Fibroblast of skin of right quadriceps (primary cell): ENCODE measurements at regions not wholly inside any gene's neighbourhood (a gene's known extent, or its start where the extent isn't known, plus 50 kb on each side); places are given as distances from the start of the nearest gene placed in this dataset.
A peak's percentile ranks its signal among the peaks of the same experiment; 100 is the strongest.

Experiments
- DNase-seq: peaks from one replicate; pipeline ENCODE4 v3.0.0-alpha.2; 2013

DNA sequence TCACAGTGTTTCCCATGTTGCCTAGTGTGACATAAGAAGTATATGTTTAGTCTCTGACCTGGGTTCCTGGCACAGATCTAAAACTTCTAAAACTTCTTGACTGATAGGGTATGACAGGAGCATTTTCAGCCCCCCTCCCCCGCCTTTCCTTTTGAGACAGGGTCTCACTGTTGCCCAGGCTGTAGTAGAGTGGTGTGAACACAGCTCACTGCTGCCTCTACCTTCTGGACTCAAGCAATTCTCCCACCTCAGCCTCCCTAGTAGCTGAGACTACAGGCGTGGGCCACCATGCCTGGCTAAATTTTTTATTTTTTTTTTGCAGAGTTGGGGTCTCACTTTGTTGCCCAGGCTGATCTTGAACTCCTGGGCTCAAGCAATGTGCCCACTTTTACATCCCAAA, 421.1 kb upstream of the RGS6 start:
- DNase-seq: no peak

DNA sequence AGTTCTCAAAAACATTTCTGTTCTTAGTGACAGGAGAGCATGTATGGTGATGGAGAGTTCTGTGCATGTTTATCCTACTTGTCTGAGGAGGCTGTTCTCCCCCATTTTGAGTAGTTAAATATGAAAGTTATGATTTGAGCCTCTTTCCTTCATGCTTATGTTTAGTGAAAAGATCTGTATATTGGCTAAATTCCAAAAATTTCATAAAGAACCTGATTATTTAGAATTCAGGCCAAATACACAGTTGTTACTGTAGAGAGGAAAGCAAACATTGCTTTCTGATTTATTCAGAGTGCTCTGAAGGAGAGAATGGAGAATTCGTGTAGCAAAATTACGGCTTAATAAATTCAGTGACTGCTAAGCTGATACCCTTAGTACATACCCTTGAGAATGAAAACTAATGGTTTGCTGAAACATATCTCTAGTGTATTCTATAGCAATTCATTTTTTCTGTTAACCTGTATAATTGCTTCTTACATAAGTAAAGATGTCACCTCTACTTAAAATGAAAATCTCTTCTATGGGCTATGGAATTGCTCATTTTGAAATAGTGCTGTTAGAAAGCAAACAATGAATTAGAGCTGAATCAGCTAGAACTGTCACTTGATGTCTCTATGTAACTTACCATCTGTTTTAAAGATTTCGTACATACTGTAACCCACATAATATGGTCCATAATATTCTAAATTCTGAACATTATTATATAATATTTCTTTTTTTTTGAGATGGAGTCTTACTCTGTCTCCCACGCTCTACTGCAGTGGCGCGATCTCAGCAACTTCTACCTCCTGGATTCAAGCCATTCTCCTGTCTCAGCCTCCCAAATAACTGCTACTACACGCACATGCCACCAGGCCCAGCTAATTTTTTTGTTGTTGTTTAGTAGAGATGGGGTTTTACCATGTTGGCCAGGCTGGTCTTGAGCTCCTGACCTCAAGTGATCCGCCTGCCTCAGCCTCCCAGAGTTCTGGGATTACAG, 417.0 kb upstream of the RGS6 start:
- DNase-seq: no peak

DNA sequence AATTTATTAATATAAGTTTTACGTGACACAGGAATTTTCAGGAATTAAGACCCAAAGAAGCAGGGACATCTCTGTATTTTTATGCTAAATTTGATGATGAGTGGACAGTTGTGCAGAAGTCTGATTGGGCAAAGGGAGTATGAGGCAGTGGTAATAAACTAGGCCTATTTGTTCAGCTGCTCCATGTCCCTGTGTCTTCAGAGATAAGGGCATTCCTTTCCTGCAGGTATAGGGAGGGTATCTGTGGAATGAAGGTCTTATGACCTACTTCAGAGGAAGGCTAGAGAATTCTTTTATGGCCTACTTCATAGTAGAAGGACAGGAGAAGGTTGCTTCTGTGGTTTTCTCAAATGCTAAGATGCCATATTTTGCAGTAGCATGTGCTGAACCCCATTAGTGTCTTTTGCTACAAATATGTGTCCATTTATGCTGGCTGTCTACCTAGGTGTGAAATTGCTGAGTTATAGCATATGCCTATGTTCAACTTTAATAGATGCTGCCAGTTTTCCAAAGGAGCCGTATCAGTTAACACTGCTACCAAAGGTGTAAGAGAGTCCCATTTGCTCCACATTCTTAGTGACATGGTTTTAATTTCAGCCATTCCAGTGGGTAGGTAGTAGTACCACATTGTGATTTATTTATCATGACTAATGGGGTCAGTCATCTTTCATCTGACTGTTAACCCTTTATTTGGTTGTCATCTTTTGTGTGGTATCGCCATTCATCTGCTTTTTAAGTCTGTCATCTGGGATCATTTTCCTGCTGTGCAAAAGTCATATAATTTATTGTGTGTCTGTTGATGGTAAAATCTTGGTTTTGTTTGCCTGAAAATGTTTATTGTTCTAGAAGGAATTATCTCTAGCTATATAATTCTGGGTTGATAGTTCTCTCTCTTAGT, 410.7 kb upstream of the RGS6 start:
- peak; percentile 47 for DNase-seq

DNA sequence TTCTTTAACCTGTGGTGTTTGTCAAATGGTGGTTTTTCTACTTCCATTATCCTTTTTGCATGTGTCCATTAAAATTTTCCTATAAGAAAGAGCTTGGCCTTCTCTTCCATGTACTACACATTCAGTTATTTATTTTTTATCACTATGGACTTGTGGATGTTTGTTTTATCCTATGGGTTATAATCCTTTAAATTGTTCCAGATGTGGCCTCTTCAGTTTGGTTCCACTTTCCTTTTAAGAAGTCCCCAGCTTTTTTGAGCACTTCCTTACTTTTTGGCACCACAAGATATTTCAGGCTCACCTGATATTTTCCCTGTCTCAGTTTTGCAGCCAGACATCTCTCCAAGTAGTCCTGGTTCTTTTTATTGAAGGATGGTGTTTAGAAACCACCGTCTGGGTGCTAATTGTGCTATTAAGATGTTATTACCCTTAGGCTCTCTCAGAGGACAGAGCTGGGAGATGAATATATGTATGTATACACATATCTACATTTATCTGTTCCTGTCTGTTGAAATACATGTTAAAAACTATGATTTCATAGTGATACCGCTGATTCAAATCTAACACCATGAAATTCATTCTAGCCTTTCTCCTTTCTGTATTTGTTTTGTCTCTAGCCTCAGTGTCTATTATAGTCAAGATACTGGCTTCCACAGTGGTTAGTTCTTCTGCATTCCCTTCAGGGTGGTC, 408.5 kb upstream of the RGS6 start:
- DNase-seq: peak; percentile 37

DNA sequence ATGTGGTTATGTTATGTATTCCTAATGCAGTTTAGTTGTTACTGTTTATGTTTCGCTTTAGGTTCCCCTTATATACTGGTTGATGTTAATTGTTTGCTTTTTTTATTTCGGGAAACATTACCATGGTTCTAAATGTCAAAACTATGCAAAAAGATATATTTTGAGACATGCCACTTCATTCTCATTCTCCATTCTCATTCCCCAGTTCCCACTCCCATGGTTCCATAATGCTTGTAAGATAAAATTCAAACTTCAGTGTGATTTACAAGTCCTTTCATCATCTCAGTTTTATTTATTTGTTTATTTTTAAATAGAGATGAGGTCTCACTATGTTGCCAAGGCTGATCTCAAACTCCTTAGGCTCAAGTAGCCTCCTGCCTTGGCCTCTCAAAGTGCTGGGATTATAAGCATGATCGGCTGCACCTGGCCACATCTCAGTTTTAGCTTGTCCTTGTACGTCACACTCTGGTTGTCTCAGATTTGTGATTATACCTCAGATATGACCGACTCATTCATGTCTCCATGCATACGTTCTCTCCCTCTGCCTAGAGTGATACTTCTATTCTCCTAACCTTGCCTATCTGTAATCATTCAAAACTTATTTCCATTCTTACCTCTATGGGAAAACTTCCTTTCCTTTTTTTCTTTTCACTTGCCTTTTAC, 407.8 kb upstream of the RGS6 start:
- DNase-seq: no peak

DNA sequence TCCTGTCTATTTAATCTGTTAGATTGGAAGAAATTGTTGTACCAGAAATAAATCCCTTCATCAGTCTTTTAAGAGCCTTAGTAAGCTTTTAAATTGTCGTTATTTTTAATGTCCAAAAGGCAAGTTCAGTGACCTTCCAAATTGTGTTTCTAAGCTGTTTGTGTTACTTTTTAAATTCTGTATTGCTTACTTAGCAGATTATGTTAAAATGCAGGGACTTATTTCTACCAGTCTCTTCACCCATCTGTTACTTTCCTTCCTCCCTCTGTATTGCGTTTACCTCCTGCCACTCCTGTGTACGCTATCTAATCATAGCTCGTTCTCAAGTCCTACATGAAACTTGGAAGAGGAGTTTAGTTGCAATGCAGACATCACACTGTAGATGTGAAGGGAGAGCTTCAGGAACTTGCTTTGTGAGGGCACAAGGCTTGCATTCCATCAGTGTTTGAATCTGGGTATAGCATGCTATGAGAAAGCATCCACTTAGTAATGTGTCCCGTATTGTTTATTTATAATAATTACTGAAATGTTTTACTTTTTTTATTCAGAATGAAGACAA, 406.5 kb upstream of the RGS6 start:
- DNase-seq: no peak

DNA sequence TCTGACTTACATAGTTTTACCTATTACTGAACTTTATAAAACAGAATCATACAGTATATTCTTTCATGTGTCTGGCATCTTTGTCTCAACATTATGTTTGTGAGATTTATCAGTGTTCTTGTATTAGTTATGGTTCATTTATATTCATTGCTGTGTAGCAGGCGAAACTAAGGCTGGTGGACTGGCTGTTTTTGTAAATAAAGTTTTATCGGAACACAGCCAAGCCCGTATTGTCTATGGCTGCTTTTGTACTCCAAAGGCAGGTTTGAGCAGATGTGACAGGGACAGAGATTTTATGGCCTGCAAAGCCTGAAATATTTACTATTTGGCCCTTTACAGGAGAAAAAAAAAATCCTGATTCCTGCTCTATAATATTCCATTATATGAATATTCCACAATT, 405.8 kb upstream of the RGS6 start:
- no peak for DNase-seq

DNA sequence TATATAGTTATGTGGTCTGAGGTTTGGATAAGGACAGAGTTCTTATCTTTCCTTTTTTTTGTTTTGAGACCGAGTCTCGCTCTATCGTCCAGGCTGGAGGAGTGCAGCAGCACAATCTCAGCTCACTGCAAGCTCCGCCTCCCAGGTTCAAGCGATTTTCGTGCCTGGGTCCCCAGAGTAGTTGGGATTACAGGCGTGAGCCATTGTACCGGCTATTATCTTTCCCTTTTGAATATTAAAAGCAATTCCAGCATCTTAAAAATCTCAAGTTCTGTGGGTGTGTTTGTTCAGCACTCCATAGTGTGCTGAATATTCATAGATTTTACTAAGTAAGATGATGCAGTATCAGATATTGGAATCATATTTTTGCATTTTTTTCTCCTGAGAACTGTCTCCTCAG, 404.4 kb upstream of the RGS6 start:
- no peak for DNase-seq

DNA sequence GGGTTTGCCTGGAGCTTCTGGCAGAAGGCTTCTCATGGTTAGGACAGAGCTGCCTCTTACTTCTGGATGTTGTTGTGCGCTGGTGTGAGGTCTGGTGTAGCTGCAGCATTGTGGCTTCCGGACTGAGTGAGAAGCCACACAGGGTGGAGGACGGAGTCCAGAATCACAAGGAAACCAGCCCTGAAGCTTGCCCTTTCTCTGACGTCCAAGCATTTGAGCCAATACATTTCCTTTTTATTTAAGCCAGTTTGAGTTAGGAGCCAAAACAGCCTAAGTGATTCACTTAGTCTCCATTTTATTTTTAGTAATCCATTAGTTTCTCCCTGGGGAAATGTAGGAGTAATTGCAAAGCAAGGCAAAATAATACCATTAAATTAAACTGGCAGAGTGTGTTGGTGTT, 402.4 kb upstream of the RGS6 start:
- peak; percentile 50 for DNase-seq

DNA sequence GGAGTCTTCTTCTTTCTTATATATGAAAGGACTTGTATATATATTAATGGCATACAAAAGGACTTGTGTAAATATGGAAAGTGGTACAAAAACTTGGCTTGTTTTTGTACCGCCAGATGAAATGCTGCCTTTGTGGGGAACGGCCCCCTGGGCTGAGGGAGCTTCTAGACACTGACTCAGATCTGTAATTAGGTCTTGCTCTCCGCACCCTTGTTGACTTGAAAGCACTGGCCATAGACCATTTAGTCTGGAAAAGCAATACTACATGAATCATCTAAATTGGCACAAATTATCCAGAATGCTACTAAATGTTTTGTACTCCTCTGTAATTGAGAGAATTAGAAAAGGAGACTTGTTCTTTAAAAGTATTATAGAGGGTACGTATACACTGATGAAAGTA, 399.9 kb upstream of the RGS6 start:
- DNase-seq: peak; percentile 31

DNA sequence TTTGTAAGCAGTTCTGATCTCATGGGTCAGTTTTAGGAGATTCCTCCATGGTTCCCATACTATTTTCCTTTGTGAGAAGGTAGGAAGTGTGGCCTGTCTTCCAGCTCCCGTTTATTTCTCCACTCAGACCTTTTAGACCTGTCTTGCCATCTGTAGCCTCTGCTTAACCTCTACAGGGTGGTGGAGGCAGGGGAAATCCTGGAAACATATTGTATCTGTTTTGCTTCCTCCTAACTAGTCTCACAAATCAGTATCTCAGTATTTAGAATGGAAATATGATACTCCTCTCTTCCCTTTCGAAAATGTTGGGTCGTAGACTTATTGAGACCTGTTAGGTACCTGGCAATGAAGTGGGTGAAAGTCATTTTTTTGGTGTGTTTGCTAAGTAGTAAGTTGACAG, 399.4 kb upstream of the RGS6 start:
- DNase-seq: no peak

DNA sequence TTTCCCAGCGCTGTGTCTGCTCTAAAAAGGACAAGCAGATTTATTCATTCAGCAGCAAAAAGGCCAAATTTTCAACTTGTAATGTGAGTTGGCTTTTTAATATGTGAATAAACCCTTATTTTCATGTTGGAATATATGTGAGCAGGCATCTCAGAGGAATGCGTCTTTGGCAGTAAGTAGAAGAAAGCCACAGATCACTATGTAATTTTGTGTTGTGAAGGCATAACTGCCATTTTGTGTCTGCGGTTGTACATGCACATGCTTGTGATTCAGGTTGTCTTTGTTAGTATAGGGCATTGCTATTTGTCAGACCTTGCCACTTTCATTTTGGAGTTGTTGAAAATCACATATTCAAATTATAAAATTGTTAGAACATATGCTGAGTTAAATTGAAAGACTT, 398.8 kb upstream of the RGS6 start:
- peak; percentile 39 for DNase-seq

DNA sequence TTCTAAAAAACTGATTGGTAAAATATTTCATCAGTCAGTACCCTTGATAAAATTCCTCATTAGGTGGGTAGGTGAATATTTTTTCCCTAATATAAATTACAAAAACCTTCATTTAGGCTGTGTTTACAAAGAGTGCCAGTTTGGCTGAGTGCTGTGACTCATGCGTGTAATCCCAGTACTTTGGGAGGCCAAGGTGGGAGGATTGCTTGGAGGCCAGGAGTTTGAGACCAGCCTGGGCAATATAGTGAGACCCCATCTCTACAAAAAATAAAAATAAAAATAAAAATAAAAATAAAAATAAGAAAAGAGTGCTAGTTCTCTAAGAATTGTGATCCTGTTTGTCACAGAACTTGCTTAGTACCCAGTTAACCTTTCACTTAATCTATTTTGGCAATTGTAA, 398.4 kb upstream of the RGS6 start:
- no peak for DNase-seq

DNA sequence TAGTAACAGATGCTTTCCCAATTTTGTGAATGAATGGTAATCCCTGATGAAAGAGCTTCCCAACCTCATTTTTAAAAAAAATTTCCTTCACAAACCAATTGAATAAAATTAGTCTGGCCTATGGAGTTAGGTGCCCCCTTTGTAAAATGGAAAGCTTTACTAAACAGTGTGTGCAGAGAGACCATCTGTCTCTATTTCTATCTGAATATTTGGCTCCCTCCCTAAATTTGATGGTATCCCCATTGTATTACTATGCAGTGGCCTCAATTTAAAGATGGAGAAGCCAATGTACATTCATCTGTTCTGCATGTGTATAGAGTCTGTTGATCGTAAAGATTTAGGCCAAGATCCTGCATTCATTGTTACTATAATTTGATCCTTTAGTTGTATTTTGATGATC, 397.7 kb upstream of the RGS6 start:
- no peak for DNase-seq

DNA sequence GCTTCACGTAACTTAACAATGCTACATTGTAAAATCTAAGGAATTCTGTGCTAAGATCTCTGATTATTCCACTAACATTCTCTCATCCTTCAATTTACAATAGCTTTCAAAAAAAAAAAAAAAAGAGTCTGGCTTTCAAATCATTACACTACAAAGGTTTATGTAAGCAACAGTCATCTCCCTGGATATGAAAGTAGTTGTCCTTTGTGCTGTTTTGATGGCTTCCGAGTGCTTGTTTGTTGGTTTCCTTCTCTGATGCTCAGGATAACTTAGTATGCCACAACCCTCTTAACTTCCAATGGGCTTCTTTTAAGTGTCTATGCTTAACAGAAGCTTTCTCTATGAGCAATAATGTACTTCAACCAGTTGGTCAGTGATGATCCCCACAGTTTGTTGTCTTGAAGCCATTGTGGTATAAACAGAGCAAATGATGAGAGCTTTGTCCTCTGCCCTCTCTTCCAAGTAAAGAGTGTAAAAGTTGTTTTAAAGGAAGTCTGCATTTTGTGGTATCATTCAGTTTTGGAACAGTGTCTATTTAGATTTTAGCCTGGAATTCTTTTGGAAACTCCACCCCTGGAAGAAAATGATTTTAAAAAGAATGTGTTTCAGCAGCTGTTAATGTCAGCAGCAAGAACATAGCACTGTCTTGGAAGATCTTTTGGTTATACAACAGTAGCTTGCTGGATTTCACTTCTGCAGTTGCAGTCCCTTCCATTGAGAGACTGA, 396.1 kb upstream of the RGS6 start:
- no peak for DNase-seq

DNA sequence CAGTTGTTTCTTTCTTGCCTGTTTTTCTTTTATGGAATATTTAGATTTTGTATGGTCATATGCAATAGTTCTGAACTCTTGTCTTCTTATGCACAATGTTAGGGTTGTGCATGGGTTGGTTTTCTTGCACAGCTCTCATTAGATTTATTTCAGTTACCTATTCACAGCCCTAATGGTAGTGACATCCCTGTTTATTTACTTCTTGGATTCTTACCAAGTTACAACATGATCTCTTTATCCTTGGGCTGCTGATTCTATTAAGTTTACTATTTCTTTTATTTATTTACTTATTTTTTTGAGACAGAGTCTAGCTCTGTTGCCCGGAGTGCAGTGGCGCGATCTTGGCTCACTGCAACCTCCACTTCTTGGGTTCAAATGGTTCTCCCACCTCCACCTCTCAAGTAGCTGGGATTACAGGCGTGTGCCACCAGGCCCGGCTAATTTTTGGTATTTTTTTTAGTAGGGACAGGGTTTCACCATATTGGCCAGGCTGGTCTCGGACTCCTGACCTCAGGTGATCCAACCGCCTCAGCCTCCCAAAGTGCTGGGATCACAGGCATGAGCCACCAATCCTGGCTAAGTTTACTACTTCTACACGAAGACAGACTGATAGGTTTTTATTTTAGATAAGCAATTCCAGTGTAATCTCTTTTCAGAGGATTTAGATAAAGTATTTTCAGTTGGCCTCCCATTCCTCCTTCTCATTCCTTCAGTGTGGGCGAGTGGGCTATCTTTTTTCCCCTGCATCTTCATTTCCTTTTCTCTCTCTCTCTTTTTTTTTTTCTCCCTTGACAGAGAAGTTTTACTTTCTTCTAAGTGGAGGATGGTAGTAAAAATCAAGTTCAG, 395.1 kb upstream of the RGS6 start:
- no peak for DNase-seq

DNA sequence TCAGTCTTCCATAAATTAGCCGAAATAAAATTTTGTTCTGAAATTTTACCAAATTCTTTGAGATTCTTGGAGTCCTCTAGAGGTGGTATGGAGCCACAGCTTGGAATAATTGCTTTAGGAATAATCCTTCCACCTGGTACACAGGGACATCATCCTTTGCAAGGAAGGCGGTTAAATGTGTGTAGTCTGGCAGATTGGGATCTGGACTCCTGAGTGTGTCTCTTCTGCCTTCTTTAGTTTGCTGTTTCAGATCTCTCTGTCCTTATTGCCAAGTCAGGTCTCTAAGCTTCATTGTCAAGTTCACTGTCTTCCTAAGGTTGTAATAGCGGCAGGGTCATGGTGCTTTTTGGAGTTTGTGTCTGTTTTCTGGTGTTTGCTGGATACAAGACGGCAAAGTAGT, 393.9 kb upstream of the RGS6 start:
- no peak for DNase-seq

DNA sequence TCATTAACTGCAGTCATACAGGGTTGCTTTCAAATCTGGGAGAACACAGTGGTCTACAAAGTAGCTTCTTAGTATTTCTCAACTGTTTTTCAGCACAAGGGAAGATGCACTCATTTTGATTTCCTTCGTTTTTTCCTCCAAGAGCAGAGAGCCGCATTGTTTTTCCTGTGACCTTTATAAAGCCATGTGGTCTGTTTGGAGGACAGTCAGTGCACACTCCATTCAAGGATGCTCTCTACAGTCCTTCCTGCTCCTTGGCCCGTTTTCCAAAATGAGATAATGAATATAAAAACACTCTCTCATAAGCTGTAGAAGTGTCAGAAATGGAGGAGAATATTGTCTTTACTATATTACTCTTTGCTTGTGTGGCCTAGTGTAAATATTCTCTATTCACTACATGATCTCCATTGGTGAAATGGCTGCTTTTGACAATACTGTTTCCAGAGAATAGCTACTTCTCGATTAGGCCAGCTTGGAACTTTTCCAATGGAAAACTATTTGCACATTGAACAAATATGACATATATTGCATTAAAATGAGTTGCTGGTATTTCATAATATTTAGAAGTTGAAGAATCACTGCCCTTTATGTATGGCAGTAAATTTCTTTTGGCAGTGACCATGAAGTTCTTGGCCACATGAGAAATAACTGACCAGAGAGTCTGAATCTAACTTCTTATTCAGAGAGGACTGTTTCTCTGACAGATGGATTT, 393.1 kb upstream of the RGS6 start:
- DNase-seq: peak; percentile 68

DNA sequence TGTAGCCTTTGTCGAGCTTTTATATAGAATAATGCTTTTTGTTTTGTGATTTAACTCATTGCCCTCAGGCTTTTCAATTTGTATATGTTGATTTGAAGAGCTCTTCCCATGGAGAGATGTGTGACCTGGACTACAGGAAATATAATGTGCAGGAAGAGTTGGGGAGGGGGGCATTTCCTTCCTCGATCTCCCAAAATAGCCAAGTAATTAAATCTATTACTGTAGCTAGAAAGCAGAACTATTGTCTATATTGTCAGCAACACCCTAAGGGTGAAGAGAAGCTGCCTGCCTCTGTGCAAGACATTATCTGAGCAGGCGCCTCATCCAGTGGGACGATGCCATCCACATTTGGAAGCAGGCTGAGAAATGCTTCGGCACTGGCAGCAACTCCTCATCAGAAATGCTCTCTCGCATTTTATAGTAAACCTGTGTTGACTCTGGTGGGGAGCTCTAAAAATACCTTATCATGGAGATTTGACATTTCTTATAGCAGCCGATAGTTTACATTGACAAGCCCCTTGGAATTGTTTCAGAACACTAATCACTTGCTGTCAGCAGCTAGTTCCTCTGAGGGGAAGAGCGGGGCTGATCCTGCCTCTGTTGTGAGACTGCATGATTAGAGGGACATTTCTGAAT, 392.5 kb upstream of the RGS6 start:
- peak; percentile 28 for DNase-seq

DNA sequence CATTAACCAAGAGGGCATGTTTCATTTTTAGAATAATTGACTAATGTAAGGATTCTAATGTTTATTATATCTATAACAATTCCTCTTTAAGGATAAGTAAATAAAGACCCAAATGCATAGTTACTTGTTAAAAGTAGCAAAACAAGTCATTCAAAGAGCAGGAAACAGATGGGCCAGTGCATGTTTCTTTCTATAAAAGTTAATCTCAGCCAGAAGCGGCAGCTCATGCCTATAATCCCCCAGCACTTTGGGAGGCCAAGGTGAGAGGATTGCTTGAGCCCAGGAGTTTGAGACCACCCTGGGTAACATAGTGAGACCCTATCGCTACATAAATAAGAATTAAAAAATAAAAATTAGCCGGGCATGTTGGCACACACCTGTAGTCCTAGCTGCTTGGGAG, 391.0 kb upstream of the RGS6 start:
- DNase-seq: no peak
